Choroid plexus epithelial cell (primary cell): ENCODE measurements at regions not wholly inside any gene's neighbourhood (a gene's known extent, or its start where the extent isn't known, plus 50 kb on each side); places are given as distances from the start of the nearest gene placed in this dataset.
A peak's percentile ranks its signal among the peaks of the same experiment; 100 is the strongest.

Experiments
- DNase-seq: peaks from one replicate; pipeline ENCODE4 v3.0.0-alpha.2; 2010; ENCODE audit warnings: low read depth
- H3K4me3 ChIP-seq: 2 replicates; pipeline ENCODE4 v1.5.1; 2011; ENCODE audit warnings: low read depth, mild to moderate bottlenecking, control low read depth, low read length, moderate library complexity
- CTCF ChIP-seq: conservative IDR thresholded peaks from 2 replicates; pipeline ENCODE4 v1.5.1; 2011; ENCODE audit warnings: low read depth, mild to moderate bottlenecking, control low read depth, inconsistent platforms, low read length, moderate library complexity

- DNase-seq = no peak
- H3K4me3 ChIP-seq = no peak overlapping the region
- TF ChIP-seq CTCF = no peak
Measured at GRCh38 chr11:33525789-33526188, 174.8 kb downstream of the C11orf91 start.

GRCh38 chr11:33521384-33521783, 179.2 kb downstream of the C11orf91 start:
- DNase-seq = no peak
- TF ChIP-seq CTCF = no peak
- H3K4me3 ChIP-seq = no peak overlapping the region

GRCh38 chr11:33520112-33520511, 180.5 kb downstream of the C11orf91 start:
- no peak overlapping the region for H3K4me3 ChIP-seq
- TF ChIP-seq CTCF = no peak
- no peak for DNase-seq

- peak; percentile 51 for DNase-seq
- no peak overlapping the region for H3K4me3 ChIP-seq
- TF ChIP-seq CTCF = no peak
Measured at GRCh38 chr11:33515347-33515746, 185.3 kb downstream of the C11orf91 start.

GRCh38 chr11:33514079-33514925, 186.3 kb downstream of the C11orf91 start:
- H3K4me3 ChIP-seq = no peak overlapping the region
- TF ChIP-seq CTCF = no peak
- DNase-seq = peak; percentile 14

- no peak overlapping the region for H3K4me3 ChIP-seq
- no peak for DNase-seq
- TF ChIP-seq CTCF = no peak
Measured at GRCh38 chr11:33509632-33510031, 191.0 kb downstream of the C11orf91 start.

- no peak for TF ChIP-seq CTCF
- H3K4me3 ChIP-seq = no peak overlapping the region
- DNase-seq = peak; percentile 69
Measured at GRCh38 chr11:33507967-33508366, 192.7 kb downstream of the C11orf91 start.
